DND-41 (cell line): ENCODE measurements at regions not wholly inside any gene's neighbourhood (a gene's known extent, or its start where the extent isn't known, plus 50 kb on each side); places are given as distances from the start of the nearest gene placed in this dataset.

ENCODE experiments used
- EZH2 ChIP-seq: IDR thresholded peaks from 3 replicates; pipeline ENCODE4 v1.6.1; 2012; ENCODE audit warnings: borderline replicate concordance, low read depth, mild to moderate bottlenecking, moderate library complexity, low read length, inconsistent platforms; ENCODE audit not compliant: severe bottlenecking
- TF ChIP-seq, protein P1 (sequence below): IDR thresholded peaks from 2 replicates; pipeline ENCODE4 v1.5.1; 2012; ENCODE audit warnings: borderline replicate concordance, low read length, moderate library complexity, mild to moderate bottlenecking; ENCODE audit not compliant: poor library complexity, severe bottlenecking; ENCODE audit errors: extremely low read depth

DNA sequence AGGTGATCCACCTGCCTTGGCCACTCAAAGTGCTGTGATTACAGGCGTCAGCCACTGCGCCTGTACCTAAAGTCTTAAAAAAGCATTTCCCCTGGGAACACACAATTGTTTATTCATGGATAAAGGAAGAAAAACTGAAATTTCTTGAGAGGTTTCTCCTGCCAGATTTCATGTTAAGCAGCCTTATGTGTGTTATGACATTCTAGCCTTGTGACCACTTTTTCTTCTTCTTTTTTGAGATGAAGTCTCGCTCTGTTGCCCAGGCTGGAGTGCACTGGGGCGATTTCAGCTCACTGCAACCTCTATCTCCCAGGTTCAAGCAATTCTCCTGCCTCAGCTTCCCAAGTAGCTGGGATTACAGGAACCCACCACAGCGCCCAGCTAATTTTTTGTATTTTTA lies 57.8 kb upstream of the PLAC8 start:
- TF ChIP-seq, protein P1, sequence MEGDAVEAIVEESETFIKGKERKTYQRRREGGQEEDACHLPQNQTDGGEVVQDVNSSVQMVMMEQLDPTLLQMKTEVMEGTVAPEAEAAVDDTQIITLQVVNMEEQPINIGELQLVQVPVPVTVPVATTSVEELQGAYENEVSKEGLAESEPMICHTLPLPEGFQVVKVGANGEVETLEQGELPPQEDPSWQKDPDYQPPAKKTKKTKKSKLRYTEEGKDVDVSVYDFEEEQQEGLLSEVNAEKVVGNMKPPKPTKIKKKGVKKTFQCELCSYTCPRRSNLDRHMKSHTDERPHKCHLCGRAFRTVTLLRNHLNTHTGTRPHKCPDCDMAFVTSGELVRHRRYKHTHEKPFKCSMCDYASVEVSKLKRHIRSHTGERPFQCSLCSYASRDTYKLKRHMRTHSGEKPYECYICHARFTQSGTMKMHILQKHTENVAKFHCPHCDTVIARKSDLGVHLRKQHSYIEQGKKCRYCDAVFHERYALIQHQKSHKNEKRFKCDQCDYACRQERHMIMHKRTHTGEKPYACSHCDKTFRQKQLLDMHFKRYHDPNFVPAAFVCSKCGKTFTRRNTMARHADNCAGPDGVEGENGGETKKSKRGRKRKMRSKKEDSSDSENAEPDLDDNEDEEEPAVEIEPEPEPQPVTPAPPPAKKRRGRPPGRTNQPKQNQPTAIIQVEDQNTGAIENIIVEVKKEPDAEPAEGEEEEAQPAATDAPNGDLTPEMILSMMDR, result no peak
- TF ChIP-seq EZH2, result no peak
